HEK293 (cell line): ENCODE measurements at regions not wholly inside any gene's neighbourhood (a gene's known extent, or its start where the extent isn't known, plus 50 kb on each side); places are given as distances from the start of the nearest gene placed in this dataset.

Experiments
- IKZF3 ChIP-seq: fragments of 450-650 bp; IDR thresholded peaks from 2 replicates; pipeline ENCODE4 v1.5.0; 2018; ENCODE audit warnings: missing biosample characterization, mild to moderate bottlenecking, missing genetic modification characterization, moderate library complexity
- KLF1 ChIP-seq: fragments of 450-650 bp; formaldehyde crosslinking; IDR thresholded peaks from 2 replicates; pipeline ENCODE4 v1.5.1; 2016; ENCODE audit warnings: missing biosample characterization, missing genetic modification characterization
- KLF16 ChIP-seq: fragments of 450-650 bp; formaldehyde crosslinking; IDR thresholded peaks from 2 replicates; pipeline ENCODE4 v1.5.1; 2017; ENCODE audit warnings: missing biosample characterization, missing genetic modification characterization
- MYNN ChIP-seq: fragments of 450-650 bp; formaldehyde crosslinking; IDR thresholded peaks from 2 replicates; pipeline ENCODE4 v1.5.1; 2016; ENCODE audit warnings: missing biosample characterization, missing genetic modification characterization, borderline replicate concordance
- OVOL3 ChIP-seq: fragments of 450-650 bp; formaldehyde crosslinking; IDR thresholded peaks from 2 replicates; pipeline ENCODE4 v1.5.1; 2016; ENCODE audit warnings: missing biosample characterization, missing genetic modification characterization
- SCRT2 ChIP-seq: fragments of 450-650 bp; formaldehyde crosslinking; IDR thresholded peaks from 2 replicates; pipeline ENCODE4 v1.5.1; 2016; ENCODE audit warnings: missing biosample characterization, missing genetic modification characterization
- SETDB1 ChIP-seq: IDR thresholded peaks from one replicate; pipeline ENCODE4 v1.6.1; 2017; ENCODE audit warnings: mild to moderate bottlenecking, low read length, moderate library complexity, mixed read lengths; ENCODE audit not compliant: insufficient read length
- ZBTB48 ChIP-seq: fragments of 450-650 bp; formaldehyde crosslinking; IDR thresholded peaks from 2 replicates; pipeline ENCODE4 v1.5.1; 2016; ENCODE audit warnings: missing biosample characterization, missing genetic modification characterization
- ZBTB7A ChIP-seq: fragments of 450-650 bp; formaldehyde crosslinking; IDR thresholded peaks from 2 replicates; pipeline ENCODE4 v1.5.1; 2016; ENCODE audit warnings: low read depth, missing biosample characterization, missing genetic modification characterization
- ZNF132 ChIP-seq: fragments of 450-650 bp; formaldehyde crosslinking; IDR thresholded peaks from 2 replicates; pipeline ENCODE4 v1.5.1; 2017; ENCODE audit warnings: missing biosample characterization, missing genetic modification characterization, borderline replicate concordance
- ZNF2 ChIP-seq: fragments of 450-650 bp; formaldehyde crosslinking; IDR thresholded peaks from 2 replicates; pipeline ENCODE4 v1.5.1; 2016; ENCODE audit warnings: missing biosample characterization, missing genetic modification characterization
- ZNF24 ChIP-seq: fragments of 450-650 bp; formaldehyde crosslinking; IDR thresholded peaks from 2 replicates; pipeline ENCODE4 v1.5.1; 2016; ENCODE audit warnings: missing biosample characterization, missing genetic modification characterization
- ZNF26 ChIP-seq: fragments of 450-650 bp; formaldehyde crosslinking; IDR thresholded peaks from 2 replicates; pipeline ENCODE4 v1.5.1; 2016; ENCODE audit warnings: missing biosample characterization, missing genetic modification characterization
- ZNF350 ChIP-seq: fragments of 450-650 bp; formaldehyde crosslinking; IDR thresholded peaks from 2 replicates; pipeline ENCODE4 v1.5.0; 2017; ENCODE audit warnings: missing biosample characterization, mild to moderate bottlenecking, missing genetic modification characterization
- ZNF366 ChIP-seq: fragments of 450-650 bp; formaldehyde crosslinking; conservative IDR thresholded peaks from 2 replicates; pipeline ENCODE4 v1.5.1; 2016; ENCODE audit warnings: missing biosample characterization, missing genetic modification characterization
- ZNF404 ChIP-seq: fragments of 450-650 bp; formaldehyde crosslinking; IDR thresholded peaks from 2 replicates; pipeline ENCODE4 v1.5.1; 2017; ENCODE audit warnings: missing biosample characterization, missing genetic modification characterization
- ZNF426 ChIP-seq: fragments of 450-650 bp; formaldehyde crosslinking; IDR thresholded peaks from 2 replicates; pipeline ENCODE4 v1.5.1; 2017; ENCODE audit warnings: missing biosample characterization, missing genetic modification characterization, mild to moderate bottlenecking, inconsistent platforms, moderate library complexity
- ZNF555 ChIP-seq: fragments of 450-650 bp; formaldehyde crosslinking; conservative IDR thresholded peaks from 2 replicates; pipeline ENCODE4 v1.5.1; 2017; ENCODE audit warnings: missing biosample characterization, mild to moderate bottlenecking, missing genetic modification characterization, inconsistent platforms
- ZNF670 ChIP-seq: fragments of 450-650 bp; formaldehyde crosslinking; IDR thresholded peaks from 2 replicates; pipeline ENCODE4 v1.5.1; 2016; ENCODE audit warnings: missing biosample characterization, missing genetic modification characterization, low read depth
- ZNF701 ChIP-seq: fragments of 450-650 bp; formaldehyde crosslinking; IDR thresholded peaks from 2 replicates; pipeline ENCODE4 v1.5.1; 2016; ENCODE audit warnings: missing biosample characterization, missing genetic modification characterization
- ZNF76 ChIP-seq: fragments of 450-650 bp; formaldehyde crosslinking; IDR thresholded peaks from 2 replicates; pipeline ENCODE4; 2016; ENCODE audit warnings: low read depth, missing biosample characterization, missing genetic modification characterization, borderline replicate concordance
- ZNF837 ChIP-seq: fragments of 450-650 bp; formaldehyde crosslinking; IDR thresholded peaks from 2 replicates; pipeline ENCODE4 v1.5.1; 2016; ENCODE audit warnings: missing biosample characterization, missing genetic modification characterization
- ZSCAN30 ChIP-seq: fragments of 450-650 bp; IDR thresholded peaks from 2 replicates; pipeline ENCODE4 v1.5.1; 2018; ENCODE audit warnings: missing biosample characterization, mild to moderate bottlenecking, missing genetic modification characterization, moderate library complexity
- ZSCAN4 ChIP-seq: fragments of 450-650 bp; formaldehyde crosslinking; IDR thresholded peaks from 2 replicates; pipeline ENCODE4 v1.5.1; 2017; ENCODE audit warnings: missing biosample characterization, missing genetic modification characterization
- TF ChIP-seq, protein P1 (sequence below): fragments of 450-650 bp; formaldehyde crosslinking; IDR thresholded peaks from 2 replicates; pipeline ENCODE4 v1.5.1; 2016; ENCODE audit warnings: missing biosample characterization, missing genetic modification characterization, borderline replicate concordance
- TF ChIP-seq, protein P2 (sequence below): fragments of 450-650 bp; formaldehyde crosslinking; IDR thresholded peaks from 2 replicates; pipeline ENCODE4 v1.5.1; 2016; ENCODE audit warnings: missing biosample characterization, missing genetic modification characterization
- TF ChIP-seq, protein P3 (sequence below): fragments of 450-650 bp; formaldehyde crosslinking; IDR thresholded peaks from 2 replicates; pipeline ENCODE4 v1.5.1; 2016; ENCODE audit warnings: missing biosample characterization, missing genetic modification characterization

GRCh38 chr1:84078108-84078841 lies 65.8 kb upstream of the PRKACB start (continued):
- TF ChIP-seq ZNF404 (tag by site-specific recombination) = no peak
- TF ChIP-seq ZNF366 = peak; percentile 74
- TF ChIP-seq ZNF837 (tag by site-specific recombination) = no peak
- 0 out of 2 replicates have a peak, but pooled peaks have one; percentile 74 for TF ChIP-seq ZNF76 (tag by site-specific recombination)
- TF ChIP-seq ZNF555 (tag by site-specific recombination) = no peak
- TF ChIP-seq ZNF24 (tag by site-specific recombination) = no peak
- TF ChIP-seq ZNF701 = no peak
- TF ChIP-seq SETDB1 = no peak
- peak; percentile 62 for TF ChIP-seq ZBTB48 (tag by site-specific recombination)
- TF ChIP-seq KLF16 (tag by site-specific recombination) = 0 out of 2 replicates have a peak, but pooled peaks have one; percentile 30
- no peak for TF ChIP-seq ZSCAN4
- TF ChIP-seq, protein P1, sequence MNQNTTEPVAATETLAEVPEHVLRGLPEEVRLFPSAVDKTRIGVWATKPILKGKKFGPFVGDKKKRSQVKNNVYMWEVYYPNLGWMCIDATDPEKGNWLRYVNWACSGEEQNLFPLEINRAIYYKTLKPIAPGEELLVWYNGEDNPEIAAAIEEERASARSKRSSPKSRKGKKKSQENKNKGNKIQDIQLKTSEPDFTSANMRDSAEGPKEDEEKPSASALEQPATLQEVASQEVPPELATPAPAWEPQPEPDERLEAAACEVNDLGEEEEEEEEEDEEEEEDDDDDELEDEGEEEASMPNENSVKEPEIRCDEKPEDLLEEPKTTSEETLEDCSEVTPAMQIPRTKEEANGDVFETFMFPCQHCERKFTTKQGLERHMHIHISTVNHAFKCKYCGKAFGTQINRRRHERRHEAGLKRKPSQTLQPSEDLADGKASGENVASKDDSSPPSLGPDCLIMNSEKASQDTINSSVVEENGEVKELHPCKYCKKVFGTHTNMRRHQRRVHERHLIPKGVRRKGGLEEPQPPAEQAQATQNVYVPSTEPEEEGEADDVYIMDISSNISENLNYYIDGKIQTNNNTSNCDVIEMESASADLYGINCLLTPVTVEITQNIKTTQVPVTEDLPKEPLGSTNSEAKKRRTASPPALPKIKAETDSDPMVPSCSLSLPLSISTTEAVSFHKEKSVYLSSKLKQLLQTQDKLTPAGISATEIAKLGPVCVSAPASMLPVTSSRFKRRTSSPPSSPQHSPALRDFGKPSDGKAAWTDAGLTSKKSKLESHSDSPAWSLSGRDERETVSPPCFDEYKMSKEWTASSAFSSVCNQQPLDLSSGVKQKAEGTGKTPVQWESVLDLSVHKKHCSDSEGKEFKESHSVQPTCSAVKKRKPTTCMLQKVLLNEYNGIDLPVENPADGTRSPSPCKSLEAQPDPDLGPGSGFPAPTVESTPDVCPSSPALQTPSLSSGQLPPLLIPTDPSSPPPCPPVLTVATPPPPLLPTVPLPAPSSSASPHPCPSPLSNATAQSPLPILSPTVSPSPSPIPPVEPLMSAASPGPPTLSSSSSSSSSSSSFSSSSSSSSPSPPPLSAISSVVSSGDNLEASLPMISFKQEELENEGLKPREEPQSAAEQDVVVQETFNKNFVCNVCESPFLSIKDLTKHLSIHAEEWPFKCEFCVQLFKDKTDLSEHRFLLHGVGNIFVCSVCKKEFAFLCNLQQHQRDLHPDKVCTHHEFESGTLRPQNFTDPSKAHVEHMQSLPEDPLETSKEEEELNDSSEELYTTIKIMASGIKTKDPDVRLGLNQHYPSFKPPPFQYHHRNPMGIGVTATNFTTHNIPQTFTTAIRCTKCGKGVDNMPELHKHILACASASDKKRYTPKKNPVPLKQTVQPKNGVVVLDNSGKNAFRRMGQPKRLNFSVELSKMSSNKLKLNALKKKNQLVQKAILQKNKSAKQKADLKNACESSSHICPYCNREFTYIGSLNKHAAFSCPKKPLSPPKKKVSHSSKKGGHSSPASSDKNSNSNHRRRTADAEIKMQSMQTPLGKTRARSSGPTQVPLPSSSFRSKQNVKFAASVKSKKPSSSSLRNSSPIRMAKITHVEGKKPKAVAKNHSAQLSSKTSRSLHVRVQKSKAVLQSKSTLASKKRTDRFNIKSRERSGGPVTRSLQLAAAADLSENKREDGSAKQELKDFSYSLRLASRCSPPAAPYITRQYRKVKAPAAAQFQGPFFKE (tag by site-specific recombination) = 0 out of 2 replicates have a peak, but pooled peaks have one; percentile 23
- TF ChIP-seq KLF1 (tag by site-specific recombination) = no peak
- TF ChIP-seq ZNF350 = no peak
- no peak for TF ChIP-seq ZNF670
- TF ChIP-seq SCRT2 (tag by site-specific recombination) = peak; percentile 94
- no peak for TF ChIP-seq MYNN (tag by site-specific recombination)
- peak; percentile 47 for TF ChIP-seq ZSCAN30 (tag by site-specific recombination)
- no peak for TF ChIP-seq OVOL3 (tag by site-specific recombination)
- no peak for TF ChIP-seq ZNF426 (tag by site-specific recombination)
- no peak for TF ChIP-seq ZNF132 (tag by site-specific recombination)
- 0 out of 2 replicates have a peak, but pooled peaks have one; percentile 12 for TF ChIP-seq ZNF2 (tag by site-specific recombination)
- TF ChIP-seq, protein P2, sequence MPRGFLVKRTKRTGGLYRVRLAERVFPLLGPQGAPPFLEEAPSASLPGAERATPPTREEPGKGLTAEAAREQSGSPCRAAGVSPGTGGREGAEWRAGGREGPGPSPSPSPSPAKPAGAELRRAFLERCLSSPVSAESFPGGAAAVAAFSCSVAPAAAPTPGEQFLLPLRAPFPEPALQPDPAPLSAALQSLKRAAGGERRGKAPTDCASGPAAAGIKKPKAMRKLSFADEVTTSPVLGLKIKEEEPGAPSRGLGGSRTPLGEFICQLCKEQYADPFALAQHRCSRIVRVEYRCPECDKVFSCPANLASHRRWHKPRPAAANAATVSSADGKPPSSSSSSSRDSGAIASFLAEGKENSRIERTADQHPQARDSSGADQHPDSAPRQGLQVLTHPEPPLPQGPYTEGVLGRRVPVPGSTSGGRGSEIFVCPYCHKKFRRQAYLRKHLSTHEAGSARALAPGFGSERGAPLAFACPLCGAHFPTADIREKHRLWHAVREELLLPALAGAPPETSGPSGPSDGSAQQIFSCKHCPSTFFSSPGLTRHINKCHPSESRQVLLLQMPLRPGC = 0 out of 2 replicates have a peak, but pooled peaks have one; percentile 13
- TF ChIP-seq, protein P3, sequence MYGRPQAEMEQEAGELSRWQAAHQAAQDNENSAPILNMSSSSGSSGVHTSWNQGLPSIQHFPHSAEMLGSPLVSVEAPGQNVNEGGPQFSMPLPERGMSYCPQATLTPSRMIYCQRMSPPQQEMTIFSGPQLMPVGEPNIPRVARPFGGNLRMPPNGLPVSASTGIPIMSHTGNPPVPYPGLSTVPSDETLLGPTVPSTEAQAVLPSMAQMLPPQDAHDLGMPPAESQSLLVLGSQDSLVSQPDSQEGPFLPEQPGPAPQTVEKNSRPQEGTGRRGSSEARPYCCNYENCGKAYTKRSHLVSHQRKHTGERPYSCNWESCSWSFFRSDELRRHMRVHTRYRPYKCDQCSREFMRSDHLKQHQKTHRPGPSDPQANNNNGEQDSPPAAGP (tag by site-specific recombination) = no peak
- TF ChIP-seq ZNF26 = no peak
- TF ChIP-seq ZBTB7A (tag by site-specific recombination) = no peak
- peak; percentile 61; the same call in 1 of the 2 replicates for TF ChIP-seq IKZF3
